Neural cell (in vitro differentiated cells): ENCODE measurements at regions not wholly inside any gene's neighbourhood (a gene's known extent, or its start where the extent isn't known, plus 50 kb on each side); places are given as distances from the start of the nearest gene placed in this dataset.

Experiments
- H2AFZ ChIP-seq: fragments of 200-600, 300-800 bp; sonication (generic), shearing (Covaris generic); 2 replicates; pipeline ENCODE4 v1.6.0; 2014; ENCODE audit warnings: low read depth, mild to moderate bottlenecking, antibody characterized with exemption, low read length, moderate library complexity
- H3F3A ChIP-seq: fragments of 200-600 bp; shearing (Covaris generic); 2 replicates; pipeline ENCODE4 v1.6.1; 2016; ENCODE audit warnings: mild to moderate bottlenecking, moderate library complexity, mixed read lengths, antibody characterized with exemption, low read length; ENCODE audit not compliant: insufficient read depth, poor library complexity, severe bottlenecking
- H3K27ac ChIP-seq: fragments of 200-600, 300-800 bp; sonication (generic), shearing (Covaris generic); 2 replicates; pipeline ENCODE4 v1.5.1; 2014; ENCODE audit warnings: mild to moderate bottlenecking, low read length, moderate library complexity
- H3K27me3 ChIP-seq: fragments of 300-800, 200-600 bp; sonication (generic), shearing (Covaris generic); 2 replicates; pipeline ENCODE4 v1.6.0; 2014; ENCODE audit warnings: mild to moderate bottlenecking, low read depth, low read length, moderate library complexity; ENCODE audit not compliant: insufficient read depth
- H3K36me3 ChIP-seq: fragments of 300-800, 200-600 bp; sonication (generic), shearing (Covaris generic); 2 replicates; pipeline ENCODE4 v1.5.1; 2014; ENCODE audit warnings: mild to moderate bottlenecking, antibody characterized with exemption, low read length, moderate library complexity; ENCODE audit not compliant: insufficient read depth
- H3K4me2 ChIP-seq: fragments of 300-800, 200-600 bp; sonication (generic), shearing (Covaris generic); 2 replicates; pipeline ENCODE4 v1.6.0; 2014; ENCODE audit warnings: mild to moderate bottlenecking, low read length
- H3K4me3 ChIP-seq: fragments of 300-800, 200-600 bp; sonication (generic), shearing (Covaris generic); 2 replicates; pipeline ENCODE4 v1.5.1; 2014; ENCODE audit warnings: mild to moderate bottlenecking, low read length, moderate library complexity
- H3K79me2 ChIP-seq: fragments of 200-600 bp; shearing (Covaris generic); replicated peaks from 2 replicates; pipeline ENCODE4 v1.6.0; 2014; ENCODE audit warnings: mild to moderate bottlenecking, low read length, moderate library complexity; ENCODE audit not compliant: insufficient read depth
- H3K9ac ChIP-seq: fragments of 300-800, 200-600 bp; sonication (generic), shearing (Covaris generic); 2 replicates; pipeline ENCODE4 v1.6.1; 2016; ENCODE audit warnings: mild to moderate bottlenecking, low read length, mixed read lengths
- H3K9me2 ChIP-seq: fragments of 200-600 bp; shearing (Covaris generic); 2 replicates; pipeline ENCODE4 v1.6.1; 2016; ENCODE audit warnings: mild to moderate bottlenecking, low read length, mixed read lengths; ENCODE audit not compliant: insufficient read depth
- H3K9me3 ChIP-seq: fragments of 200-600, 300-800 bp; sonication (generic), shearing (Covaris generic); 2 replicates; pipeline ENCODE4 v1.6.1; 2016; ENCODE audit warnings: mild to moderate bottlenecking, mixed run types, low read length, moderate library complexity, mixed read lengths
- H4K20me1 ChIP-seq: fragments of 200-600 bp; shearing (Covaris generic); 2 replicates; pipeline ENCODE4 v1.6.1; 2016; ENCODE audit warnings: mild to moderate bottlenecking, mixed run types; ENCODE audit not compliant: insufficient read depth
- EP300 ChIP-seq: fragments of 450-650 bp; conservative IDR thresholded peaks from 2 replicates; pipeline ENCODE4 v1.6.1; 2014; ENCODE audit warnings: antibody characterized with exemption, mild to moderate bottlenecking, moderate library complexity; ENCODE audit not compliant: poor library complexity, severe bottlenecking
- EZH2 ChIP-seq: fragments of 200-600, 300-800 bp; shearing (Covaris generic), sonication (generic); IDR thresholded peaks from 2 replicates; pipeline ENCODE4 v1.6.1; 2014; ENCODE audit warnings: antibody characterized with exemption, low read length, borderline replicate concordance, mild to moderate bottlenecking; ENCODE audit not compliant: insufficient read depth, poor library complexity, severe bottlenecking
- MXI1 ChIP-seq: fragments of 450-650 bp; conservative IDR thresholded peaks from 2 replicates; pipeline ENCODE4 v1.6.1; 2014; ENCODE audit warnings: antibody characterized with exemption, mild to moderate bottlenecking; ENCODE audit not compliant: poor library complexity, severe bottlenecking
- POLR2AphosphoS5 ChIP-seq: IDR thresholded peaks from 2 replicates; pipeline ENCODE4 v1.6.1; 2012
- RAD21 ChIP-seq: fragments of 450-650 bp; conservative IDR thresholded peaks from 2 replicates; pipeline ENCODE4 v1.6.1; 2014; ENCODE audit warnings: antibody characterized with exemption, mild to moderate bottlenecking, moderate library complexity
- SMC3 ChIP-seq: fragments of 450-650 bp; conservative IDR thresholded peaks from 2 replicates; pipeline ENCODE4 v1.6.1; 2014; ENCODE audit warnings: antibody characterized with exemption, mild to moderate bottlenecking, moderate library complexity; ENCODE audit not compliant: poor library complexity
- TAF1 ChIP-seq: IDR thresholded peaks from 2 replicates; pipeline ENCODE4 v1.6.1; 2012; ENCODE audit warnings: low read depth
- TF ChIP-seq, protein P1 (sequence below): fragments of 450-650 bp; IDR thresholded peaks from 2 replicates; pipeline ENCODE4 v1.5.1; 2014; ENCODE audit warnings: antibody characterized with exemption, mild to moderate bottlenecking, moderate library complexity; ENCODE audit not compliant: poor library complexity, severe bottlenecking
- TF ChIP-seq, protein P2 (sequence below): IDR thresholded peaks from 2 replicates; pipeline ENCODE4 v1.6.1; 2012; ENCODE audit warnings: borderline replicate concordance

DNA sequence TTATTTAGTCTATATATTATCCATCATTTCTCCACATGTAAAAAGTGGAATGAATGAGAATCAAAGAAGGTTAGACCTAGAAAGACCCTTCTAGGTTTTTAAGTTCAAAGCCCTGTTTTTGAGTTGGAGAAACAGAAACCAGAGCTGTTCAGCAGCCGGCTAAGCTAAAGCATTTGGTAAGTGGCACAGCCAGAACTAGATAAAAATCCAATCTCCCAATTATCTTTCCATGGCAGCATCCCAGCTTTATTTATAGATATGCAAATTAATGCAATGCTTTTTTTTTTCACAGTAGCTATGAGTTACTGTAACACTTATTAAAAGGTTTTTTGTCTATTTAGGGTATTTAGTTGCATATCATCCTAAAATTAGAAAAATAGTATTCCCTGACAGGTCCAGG is 85.1 kb downstream of the NIBAN1 start:
- H3K9me3 ChIP-seq, result no peaks in the 10 kb centered on the region
- no peaks in the 10 kb centered on the region for H3K79me2 ChIP-seq
- H3K27ac ChIP-seq, result no peak overlapping the region
- no peaks in the 10 kb centered on the region for H4K20me1 ChIP-seq
- TF ChIP-seq RAD21 (no peak), EP300 (no peak), SMC3 (no peak), MXI1 (no peak), TAF1 (no peak), EZH2 (no peak), POLR2AphosphoS5 (no peak)
- TF ChIP-seq, protein P1, sequence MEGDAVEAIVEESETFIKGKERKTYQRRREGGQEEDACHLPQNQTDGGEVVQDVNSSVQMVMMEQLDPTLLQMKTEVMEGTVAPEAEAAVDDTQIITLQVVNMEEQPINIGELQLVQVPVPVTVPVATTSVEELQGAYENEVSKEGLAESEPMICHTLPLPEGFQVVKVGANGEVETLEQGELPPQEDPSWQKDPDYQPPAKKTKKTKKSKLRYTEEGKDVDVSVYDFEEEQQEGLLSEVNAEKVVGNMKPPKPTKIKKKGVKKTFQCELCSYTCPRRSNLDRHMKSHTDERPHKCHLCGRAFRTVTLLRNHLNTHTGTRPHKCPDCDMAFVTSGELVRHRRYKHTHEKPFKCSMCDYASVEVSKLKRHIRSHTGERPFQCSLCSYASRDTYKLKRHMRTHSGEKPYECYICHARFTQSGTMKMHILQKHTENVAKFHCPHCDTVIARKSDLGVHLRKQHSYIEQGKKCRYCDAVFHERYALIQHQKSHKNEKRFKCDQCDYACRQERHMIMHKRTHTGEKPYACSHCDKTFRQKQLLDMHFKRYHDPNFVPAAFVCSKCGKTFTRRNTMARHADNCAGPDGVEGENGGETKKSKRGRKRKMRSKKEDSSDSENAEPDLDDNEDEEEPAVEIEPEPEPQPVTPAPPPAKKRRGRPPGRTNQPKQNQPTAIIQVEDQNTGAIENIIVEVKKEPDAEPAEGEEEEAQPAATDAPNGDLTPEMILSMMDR, result no peak
- TF ChIP-seq, protein P2, sequence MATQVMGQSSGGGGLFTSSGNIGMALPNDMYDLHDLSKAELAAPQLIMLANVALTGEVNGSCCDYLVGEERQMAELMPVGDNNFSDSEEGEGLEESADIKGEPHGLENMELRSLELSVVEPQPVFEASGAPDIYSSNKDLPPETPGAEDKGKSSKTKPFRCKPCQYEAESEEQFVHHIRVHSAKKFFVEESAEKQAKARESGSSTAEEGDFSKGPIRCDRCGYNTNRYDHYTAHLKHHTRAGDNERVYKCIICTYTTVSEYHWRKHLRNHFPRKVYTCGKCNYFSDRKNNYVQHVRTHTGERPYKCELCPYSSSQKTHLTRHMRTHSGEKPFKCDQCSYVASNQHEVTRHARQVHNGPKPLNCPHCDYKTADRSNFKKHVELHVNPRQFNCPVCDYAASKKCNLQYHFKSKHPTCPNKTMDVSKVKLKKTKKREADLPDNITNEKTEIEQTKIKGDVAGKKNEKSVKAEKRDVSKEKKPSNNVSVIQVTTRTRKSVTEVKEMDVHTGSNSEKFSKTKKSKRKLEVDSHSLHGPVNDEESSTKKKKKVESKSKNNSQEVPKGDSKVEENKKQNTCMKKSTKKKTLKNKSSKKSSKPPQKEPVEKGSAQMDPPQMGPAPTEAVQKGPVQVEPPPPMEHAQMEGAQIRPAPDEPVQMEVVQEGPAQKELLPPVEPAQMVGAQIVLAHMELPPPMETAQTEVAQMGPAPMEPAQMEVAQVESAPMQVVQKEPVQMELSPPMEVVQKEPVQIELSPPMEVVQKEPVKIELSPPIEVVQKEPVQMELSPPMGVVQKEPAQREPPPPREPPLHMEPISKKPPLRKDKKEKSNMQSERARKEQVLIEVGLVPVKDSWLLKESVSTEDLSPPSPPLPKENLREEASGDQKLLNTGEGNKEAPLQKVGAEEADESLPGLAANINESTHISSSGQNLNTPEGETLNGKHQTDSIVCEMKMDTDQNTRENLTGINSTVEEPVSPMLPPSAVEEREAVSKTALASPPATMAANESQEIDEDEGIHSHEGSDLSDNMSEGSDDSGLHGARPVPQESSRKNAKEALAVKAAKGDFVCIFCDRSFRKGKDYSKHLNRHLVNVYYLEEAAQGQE, result no peak
- no peaks in the 10 kb centered on the region for H3F3A ChIP-seq
- H3K4me2 ChIP-seq, result no peak overlapping the region
- H3K4me3 ChIP-seq, result no peak overlapping the region
- H2AFZ ChIP-seq, result no peak overlapping the region
- H3K36me3 ChIP-seq, result no peaks in the 10 kb centered on the region
- no peaks in the 10 kb centered on the region for H3K27me3 ChIP-seq
- no peak overlapping the region for H3K9ac ChIP-seq
- H3K9me2 ChIP-seq, result no peaks in the 10 kb centered on the region

DNA sequence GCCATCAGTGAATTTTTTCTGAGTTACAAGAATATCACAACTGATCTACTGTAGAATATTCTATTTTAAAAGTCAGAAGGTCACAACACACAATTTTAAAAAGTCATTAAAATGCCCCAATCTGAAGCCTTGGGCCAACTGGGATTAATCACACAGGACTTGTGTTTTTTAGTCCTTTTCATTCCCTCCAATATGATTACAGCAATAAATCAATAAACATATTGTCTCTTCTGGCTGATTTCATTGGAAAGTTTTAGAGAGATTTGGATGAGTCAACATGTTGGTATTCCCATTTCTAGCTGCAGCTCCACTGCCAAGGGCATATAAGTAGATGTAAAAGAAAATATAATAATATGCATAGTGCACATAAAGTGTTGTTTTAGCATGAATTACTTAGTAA is 85.8 kb downstream of the NIBAN1 start:
- Histone ChIP-seq H3K4me2 (no peak overlapping the region), H3F3A (no peaks in the 10 kb centered on the region), H4K20me1 (no peaks in the 10 kb centered on the region), H3K79me2 (no peaks in the 10 kb centered on the region), H3K27me3 (no peaks in the 10 kb centered on the region), H3K9me3 (no peaks in the 10 kb centered on the region), H3K9me2 (no peaks in the 10 kb centered on the region), H3K36me3 (no peaks in the 10 kb centered on the region), H3K4me3 (no peak overlapping the region), H3K27ac (no peak overlapping the region), H2AFZ (no peak overlapping the region), H3K9ac (no peak overlapping the region)
- TF ChIP-seq RAD21, result no peak
